NCI-H2107 (cell line): ENCODE measurements at regions not wholly inside any gene's neighbourhood (a gene's known extent, or its start where the extent isn't known, plus 50 kb on each side); places are given as distances from the start of the nearest gene placed in this dataset.

ENCODE experiments used
- DNase-seq: peaks from one replicate; lab custom pipeline; 2025; lab: John Stamatoyannopoulos, UW

GRCh38 chr13:48761256-48761655, 107.5 kb downstream of the CYSLTR2 start:
- DNase-seq = no peak

GRCh38 chr13:48769107-48769704, 115.5 kb downstream of the CYSLTR2 start:
- peak; percentile 58 for DNase-seq

- DNase-seq = no peak
Measured at GRCh38 chr13:48770372-48770771, 116.6 kb downstream of the CYSLTR2 start.

- no peak for DNase-seq
Measured at GRCh38 chr13:48772908-48773307, 119.2 kb downstream of the CYSLTR2 start.

GRCh38 chr13:48773531-48774275, 120.0 kb downstream of the CYSLTR2 start:
- DNase-seq = no peak

- DNase-seq = no peak
Measured at GRCh38 chr13:48775285-48775684, 121.6 kb downstream of the CYSLTR2 start.

- no peak for DNase-seq
Measured at GRCh38 chr13:48775804-48776203, 122.1 kb downstream of the CYSLTR2 start.

- DNase-seq = no peak
Measured at GRCh38 chr13:48776401-48776800, 122.7 kb downstream of the CYSLTR2 start.

GRCh38 chr13:48778610-48779009, 124.9 kb downstream of the CYSLTR2 start:
- DNase-seq = no peak

- no peak for DNase-seq
Measured at GRCh38 chr13:48780713-48781341, 127.1 kb downstream of the CYSLTR2 start.

- no peak for DNase-seq
Measured at GRCh38 chr13:48782429-48782840, 128.7 kb downstream of the CYSLTR2 start.

GRCh38 chr13:48783181-48783630, 129.5 kb downstream of the CYSLTR2 start:
- no peak for DNase-seq

GRCh38 chr13:48783695-48784230, 130.0 kb downstream of the CYSLTR2 start:
- DNase-seq = no peak

GRCh38 chr13:48784916-48785548, 131.3 kb downstream of the CYSLTR2 start:
- DNase-seq = no peak

GRCh38 chr13:48790199-48790598, 136.5 kb downstream of the CYSLTR2 start:
- DNase-seq = no peak

GRCh38 chr13:48790966-48791365, 137.2 kb downstream of the CYSLTR2 start:
- DNase-seq = no peak

GRCh38 chr13:48797127-48797526, 143.4 kb downstream of the CYSLTR2 start:
- DNase-seq = no peak

- no peak for DNase-seq
Measured at GRCh38 chr13:48797761-48798160, 144.0 kb downstream of the CYSLTR2 start.

GRCh38 chr13:48798180-48798579, 144.5 kb downstream of the CYSLTR2 start:
- DNase-seq = no peak

GRCh38 chr13:48801255-48801654, 147.5 kb downstream of the CYSLTR2 start:
- no peak for DNase-seq

- DNase-seq = no peak
Measured at GRCh38 chr13:48804821-48805601, 151.3 kb downstream of the CYSLTR2 start.

- DNase-seq = no peak
Measured at GRCh38 chr13:48806522-48806921, 152.8 kb downstream of the CYSLTR2 start.
